Transverse colon (tissue), 4 donors: ENCODE measurements at regions not wholly inside any gene's neighbourhood (a gene's known extent, or its start where the extent isn't known, plus 50 kb on each side); places are given as distances from the start of the nearest gene placed in this dataset.

Source experiments
- DNase-seq: peaks from one replicate; pipeline ENCODE4 v3.0.0-alpha.2; 2019
- H3K27ac ChIP-seq, 4 donors: fragments of 200-600 bp; sonication (generic); 2 replicates each; pipeline ENCODE4 v1.5.1; 2016 to 2018; ENCODE audit warnings: inconsistent platforms in 4 of 4
- H3K27me3 ChIP-seq: fragments of 200-600 bp; sonication (generic); 2 replicates; pipeline ENCODE4 v1.5.1; 2017; ENCODE audit warnings: inconsistent platforms
- H3K36me3 ChIP-seq, 4 donors: fragments of 200-600 bp; sonication (generic); 2 replicates each; pipeline ENCODE4 v1.5.1; 2017 to 2019; ENCODE audit warnings: inconsistent platforms in 4 of 4
- H3K4me1 ChIP-seq, 4 donors: fragments of 200-600 bp; sonication (generic); 2 replicates each; pipeline ENCODE4 v1.5.1; 2017 to 2020; ENCODE audit warnings: inconsistent platforms in 4 of 4
- H3K4me3 ChIP-seq, 4 donors: fragments of 200-600 bp; sonication (generic); 1 replicate in 1 of 4; 2 replicates in 3 of 4; pipeline versions ENCODE4 v1.5.1 to v1.6.1; 2017 to 2019; ENCODE audit warnings: inconsistent platforms in 4 of 4
- H3K9me3 ChIP-seq, 2 donors: fragments of 200-600 bp; sonication (generic); 2 replicates each; pipeline ENCODE4 v1.5.1; 2017 to 2019; ENCODE audit warnings: inconsistent platforms in 2 of 2
- EP300 ChIP-seq: sonication (generic); formaldehyde crosslinking; IDR thresholded peaks from one replicate; pipeline ENCODE4 v1.6.1; 2017; ENCODE audit warnings: antibody characterized with exemption, low read depth
- POLR2A ChIP-seq: fragments of 450-650 bp; IDR thresholded peaks from one replicate; pipeline ENCODE4 v1.6.1; 2016; ENCODE audit warnings: antibody characterized with exemption, mild to moderate bottlenecking, moderate library complexity
- POLR2AphosphoS5 ChIP-seq, 3 donors: sonication (generic); formaldehyde crosslinking; IDR thresholded peaks; one replicate each; pipeline ENCODE4 v1.6.1; 2016; ENCODE audit warnings: antibody characterized with exemption in 3 of 3
- WGBS, 2 donors: methylation state at CpG; one replicate each; pipeline ENCODE4 v1.1.5; 2018; ENCODE audit warnings: low coverage in 1 of 2; 5-methylcytosine and 5-hydroxymethylcytosine counted together
- in situ Hi-C, 4 donors: fragments of 200-750 bp; cut with MboI; loops; one replicate each; pipeline versions ENCODE4 v1.15.0 to v1.15.1; 2017; ENCODE audit warnings: low sequenced_read_pairs in 3 of 4, low pct_ligation_motif_present in 1 of 4, low pct_unique_long_range_greater_than_20kb in 1 of 4
- intact Hi-C: fragments of 100-400 bp; cut with DNase I; formaldehyde crosslinking; loops from one replicate; pipeline ENCODE4 v1.15.1; 2023; ENCODE audit warnings: low total_unique reads
- TF ChIP-seq, protein P1 (sequence below), 5 experiments: fragments of 200-600 bp in 3 of 5; fragments of 450-650 bp in 2 of 5; sonication (generic) in 3 of 5; IDR thresholded peaks; 1 replicate in 2 of 5; 2 replicates in 3 of 5; pipeline ENCODE4 v1.5.1; 2016 to 2017; ENCODE audit warnings: antibody characterized with exemption in 5 of 5, inconsistent platforms in 3 of 5, mild to moderate bottlenecking in 2 of 5, moderate library complexity in 1 of 5

DNA sequence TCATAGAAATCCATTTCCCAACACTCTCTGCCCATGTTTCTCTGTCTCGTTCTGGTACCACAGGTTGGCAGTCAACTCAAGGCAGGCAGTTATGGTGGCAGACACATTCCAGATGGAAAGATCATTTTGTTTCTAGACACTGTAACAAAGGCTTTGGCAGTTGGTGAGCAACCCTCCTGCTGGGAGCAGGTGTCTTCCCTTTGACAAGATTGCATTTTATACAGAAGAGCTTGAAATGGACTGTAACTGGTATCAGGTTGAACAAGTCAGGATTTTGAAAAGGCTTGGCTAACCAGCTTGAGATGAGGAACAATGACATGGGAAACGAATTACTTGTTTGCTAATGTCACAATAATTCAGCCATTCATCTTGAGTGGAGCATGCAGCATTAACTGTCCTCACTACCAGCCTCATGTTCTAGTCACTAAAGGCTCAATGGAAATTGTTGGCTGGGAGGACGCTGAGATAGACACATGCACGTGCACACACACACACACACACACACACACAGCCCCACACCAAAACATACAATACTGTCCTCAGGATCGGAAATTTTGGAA lies 170.0 kb downstream of the SEMA6D start:
- Histone ChIP-seq H3K4me3 (no peak overlapping the region), H3K4me1 (no peaks in the 10 kb centered on the region), H3K27ac (no peak overlapping the region), H3K36me3 (no peaks in the 10 kb centered on the region), H3K27me3 (no peaks in the 10 kb centered on the region), H3K9me3 (no peaks in the 10 kb centered on the region)
- no peak for DNase-seq
- intact Hi-C loops (no loop called here), in situ Hi-C loops (no loop called here)
- TF ChIP-seq, protein P1, sequence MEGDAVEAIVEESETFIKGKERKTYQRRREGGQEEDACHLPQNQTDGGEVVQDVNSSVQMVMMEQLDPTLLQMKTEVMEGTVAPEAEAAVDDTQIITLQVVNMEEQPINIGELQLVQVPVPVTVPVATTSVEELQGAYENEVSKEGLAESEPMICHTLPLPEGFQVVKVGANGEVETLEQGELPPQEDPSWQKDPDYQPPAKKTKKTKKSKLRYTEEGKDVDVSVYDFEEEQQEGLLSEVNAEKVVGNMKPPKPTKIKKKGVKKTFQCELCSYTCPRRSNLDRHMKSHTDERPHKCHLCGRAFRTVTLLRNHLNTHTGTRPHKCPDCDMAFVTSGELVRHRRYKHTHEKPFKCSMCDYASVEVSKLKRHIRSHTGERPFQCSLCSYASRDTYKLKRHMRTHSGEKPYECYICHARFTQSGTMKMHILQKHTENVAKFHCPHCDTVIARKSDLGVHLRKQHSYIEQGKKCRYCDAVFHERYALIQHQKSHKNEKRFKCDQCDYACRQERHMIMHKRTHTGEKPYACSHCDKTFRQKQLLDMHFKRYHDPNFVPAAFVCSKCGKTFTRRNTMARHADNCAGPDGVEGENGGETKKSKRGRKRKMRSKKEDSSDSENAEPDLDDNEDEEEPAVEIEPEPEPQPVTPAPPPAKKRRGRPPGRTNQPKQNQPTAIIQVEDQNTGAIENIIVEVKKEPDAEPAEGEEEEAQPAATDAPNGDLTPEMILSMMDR (IDR thresholded peaks at IDR 0.05), result no peak
- TF ChIP-seq POLR2AphosphoS5 (IDR thresholded peaks at IDR 0.05) (no peak), POLR2A (no peak), EP300 (no peak)
- 77 to 83% methylated on average over 5 of the region's 5 CpGs for WGBS, 2 donors

DNA sequence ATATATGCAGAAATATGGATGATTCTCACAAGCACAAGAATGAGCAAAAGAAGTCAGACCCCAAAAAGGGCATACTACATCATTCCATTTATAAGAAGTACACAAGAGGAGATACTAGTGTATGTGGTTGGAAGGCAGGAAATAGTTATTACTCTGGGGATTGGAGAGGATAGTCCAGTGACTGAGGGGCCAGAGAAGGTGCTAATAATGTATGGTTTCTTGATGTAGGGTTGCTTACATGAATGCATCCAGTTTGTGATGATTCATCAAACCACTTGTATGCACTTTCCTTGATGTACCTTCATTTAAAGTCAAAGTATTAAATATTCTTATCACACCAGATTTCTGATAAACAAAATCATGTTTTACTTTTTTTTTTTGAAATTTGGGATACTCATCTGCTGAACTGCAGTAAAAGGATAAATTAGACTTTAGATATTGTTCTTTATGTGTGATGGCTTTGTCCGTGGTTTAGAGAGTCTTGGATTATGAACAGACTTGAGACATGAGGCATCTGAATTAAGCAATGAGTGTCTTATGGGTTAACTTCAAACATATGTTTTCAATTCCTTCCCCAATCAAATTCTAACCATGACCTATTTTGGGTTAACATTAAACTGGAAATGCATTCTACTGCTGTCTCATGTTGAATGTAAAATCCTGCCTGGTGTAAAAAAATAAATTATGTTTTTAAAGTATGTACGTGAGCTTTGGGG lies 171.2 kb downstream of the SEMA6D start:
- Histone ChIP-seq H3K9me3 (no peaks in the 10 kb centered on the region), H3K4me3 (no peak overlapping the region), H3K27me3 (no peaks in the 10 kb centered on the region), H3K27ac (no peak overlapping the region), H3K36me3 (no peaks in the 10 kb centered on the region), H3K4me1 (no peaks in the 10 kb centered on the region)
- in situ Hi-C loops, result no loop called here
- no peak for DNase-seq
- intact Hi-C loops, result no loop called here
- WGBS, 2 donors, result 88 to 93% methylated on average over 2 of the region's 2 CpGs
- TF ChIP-seq EP300 (no peak), POLR2A (no peak), POLR2AphosphoS5 (IDR thresholded peaks at IDR 0.05) (no peak)
- TF ChIP-seq, protein P1 (IDR thresholded peaks at IDR 0.05), result no peak

DNA sequence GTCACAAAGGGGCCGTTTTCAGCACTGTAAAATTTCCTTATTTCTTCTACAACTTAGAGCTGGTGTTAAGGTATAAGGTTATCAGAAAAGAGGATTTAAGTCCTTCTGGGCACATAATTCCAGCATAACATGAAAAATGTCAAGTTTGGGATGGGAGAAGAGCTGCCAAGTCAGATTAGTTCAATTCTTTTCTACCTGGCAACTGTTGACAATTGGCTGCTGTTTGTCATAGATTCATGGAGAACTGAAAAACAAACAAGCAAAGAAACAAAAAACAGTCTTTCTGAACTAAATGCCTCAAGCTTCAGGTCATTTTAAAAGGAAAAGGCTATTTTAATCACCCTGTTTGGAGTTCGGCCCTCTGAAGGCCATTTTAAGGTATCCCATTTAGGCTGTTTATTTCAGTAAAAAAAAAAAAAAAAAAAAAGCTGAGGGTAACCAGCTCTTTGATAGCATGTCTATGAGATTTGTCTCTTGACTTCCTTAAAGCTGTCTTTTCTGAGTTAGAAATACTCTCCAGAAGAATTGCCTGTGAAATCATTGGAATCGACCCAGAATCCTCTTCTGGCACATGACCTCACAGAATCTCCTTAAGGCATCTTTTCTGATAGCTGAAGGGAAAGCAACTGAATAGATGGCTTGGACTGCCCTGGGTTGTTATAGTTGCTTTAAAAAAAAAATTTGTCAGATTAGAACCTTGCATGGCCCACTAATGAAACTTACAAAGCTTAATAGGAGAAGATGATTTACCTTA lies 173.3 kb downstream of the SEMA6D start:
- intact Hi-C loops, result no loop called here
- in situ Hi-C loops, result no loop called here
- Histone ChIP-seq H3K9me3 (no peaks in the 10 kb centered on the region), H3K4me1 (no peaks in the 10 kb centered on the region), H3K4me3 (no peak overlapping the region), H3K27me3 (no peaks in the 10 kb centered on the region), H3K36me3 (no peaks in the 10 kb centered on the region), H3K27ac (no peak overlapping the region)
- TF ChIP-seq EP300 (no peak), POLR2A (no peak), POLR2AphosphoS5 (IDR thresholded peaks at IDR 0.05) (no peak)
- TF ChIP-seq, protein P1 (IDR thresholded peaks at IDR 0.05), result no peak
- 65 to 71% methylated on average over 3 of the region's 3 CpGs for WGBS, 2 donors
- DNase-seq, result no peak

DNA sequence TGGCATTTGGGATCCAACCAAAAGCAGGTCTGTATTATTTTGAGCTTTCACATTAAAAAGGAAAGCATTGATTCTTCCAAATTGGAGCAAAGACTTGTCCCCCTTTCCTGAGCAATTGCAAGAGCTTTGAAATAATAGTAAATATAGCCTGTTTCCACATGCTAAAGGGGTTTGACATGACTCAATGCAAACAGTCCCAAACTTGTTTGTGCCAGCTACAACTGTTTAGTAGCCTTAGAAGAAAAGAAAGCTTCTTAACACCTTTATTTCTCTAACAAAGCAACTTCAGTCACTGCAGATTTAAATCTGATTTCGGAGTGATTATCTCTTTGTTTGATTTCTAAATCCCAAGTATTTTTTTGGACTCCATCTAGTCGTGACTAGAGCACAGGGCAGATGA lies 180.2 kb downstream of the SEMA6D start:
- no peaks in the 10 kb centered on the region for H3K36me3 ChIP-seq
- 56 to 65% methylated on average over 2 of the region's 2 CpGs for WGBS, 2 donors
- in situ Hi-C loops, result no loop called here
- H3K27ac ChIP-seq, result no peak overlapping the region
- DNase-seq, result no peak
- no peak overlapping the region for H3K4me3 ChIP-seq
- H3K9me3 ChIP-seq, result peaks cover 0 to 4% of the 10 kb centered on the region in 2 donors
- H3K27me3 ChIP-seq, result no peaks in the 10 kb centered on the region
- H3K4me1 ChIP-seq, result no peaks in the 10 kb centered on the region
- TF ChIP-seq POLR2A (no peak), EP300 (no peak), POLR2AphosphoS5 (IDR thresholded peaks at IDR 0.05) (no peak)
- TF ChIP-seq, protein P1 (IDR thresholded peaks at IDR 0.05), result no peak
- intact Hi-C loops, result no loop called here
